Fibroblast of the conjunctiva (primary cell): ENCODE measurements at regions not wholly inside any gene's neighbourhood (a gene's known extent, or its start where the extent isn't known, plus 50 kb on each side); places are given as distances from the start of the nearest gene placed in this dataset.
A peak's percentile ranks its signal among the peaks of the same experiment; 100 is the strongest.

Source experiments
- DNase-seq: peaks from one replicate; pipeline ENCODE4 v3.0.0-alpha.2; 2010; ENCODE audit warnings: low read depth

DNA sequence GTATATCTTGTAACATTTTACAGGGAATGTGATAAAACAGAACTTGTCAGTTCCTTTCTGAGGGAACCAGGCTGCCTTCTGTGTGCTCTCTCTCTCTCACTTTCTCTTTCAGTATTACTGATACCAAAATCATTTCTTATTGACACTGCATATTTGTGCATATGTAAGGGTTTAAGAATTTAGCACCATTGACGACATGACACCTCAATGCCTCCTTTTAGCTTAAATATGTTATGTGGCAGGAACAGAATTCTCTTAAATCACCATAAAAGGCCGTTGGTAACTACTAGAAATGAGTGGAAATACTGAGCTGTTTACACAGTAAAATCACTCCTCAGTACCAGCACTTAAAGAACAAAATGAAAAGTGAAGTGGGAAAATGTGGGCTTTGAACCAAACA, 457.7 kb upstream of the SYT1 start:
- DNase-seq = no peak

DNA sequence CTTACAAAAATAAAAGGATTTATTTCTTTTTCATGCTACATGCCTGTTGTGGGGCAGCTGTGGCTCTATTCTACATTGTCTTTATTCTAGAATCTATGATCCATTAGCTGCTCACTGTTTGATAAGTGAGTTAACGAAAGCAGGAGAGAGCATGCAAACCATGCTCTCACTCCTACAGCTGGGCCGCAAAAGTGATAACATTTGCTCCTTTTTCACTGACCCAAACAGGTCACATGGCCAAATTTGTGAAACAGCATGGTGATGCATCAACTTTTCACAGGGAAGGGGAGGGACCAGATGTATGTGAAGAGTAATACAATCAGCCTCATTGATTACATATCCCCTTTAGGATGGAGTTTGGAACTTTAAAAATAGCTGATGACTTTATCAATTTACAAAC, 456.9 kb upstream of the SYT1 start:
- no peak for DNase-seq

DNA sequence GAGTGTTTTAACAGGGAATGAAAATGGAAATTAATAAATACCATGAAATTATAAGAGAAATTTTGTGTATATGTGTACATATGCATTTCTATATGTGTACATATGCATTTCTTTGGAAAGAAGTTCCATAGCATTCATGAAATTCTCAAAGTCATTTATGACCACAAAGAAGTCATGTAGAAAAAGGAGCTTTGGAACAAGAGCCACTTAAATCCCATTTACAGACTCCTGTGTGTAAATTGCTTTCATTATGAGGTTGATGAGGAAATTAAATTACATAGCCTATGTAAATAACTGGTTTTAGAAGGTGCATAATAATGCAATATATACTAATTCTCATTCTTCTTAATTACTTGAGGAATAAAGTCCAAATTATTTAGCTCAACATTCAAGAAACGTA, 450.5 kb upstream of the SYT1 start:
- no peak for DNase-seq

DNA sequence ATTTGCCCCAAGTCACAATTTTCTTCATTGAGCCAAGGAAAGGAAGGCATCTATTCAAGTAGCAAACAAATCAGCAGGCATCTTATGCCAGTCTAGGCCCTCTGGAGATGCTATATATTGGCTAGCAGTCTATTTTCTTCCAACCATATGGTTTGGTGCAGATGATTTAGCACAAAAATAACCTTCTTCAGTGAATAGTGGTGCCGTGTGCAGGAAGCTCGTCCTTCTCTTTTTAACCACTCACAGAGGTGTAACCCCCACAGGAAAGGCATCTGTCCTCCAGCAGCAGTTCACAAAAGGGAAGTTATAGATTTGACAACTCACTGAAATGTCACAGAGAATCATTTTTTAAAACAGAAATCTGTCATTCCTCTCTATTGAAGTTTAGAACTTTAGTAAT, 445.7 kb upstream of the SYT1 start:
- no peak for DNase-seq

DNA sequence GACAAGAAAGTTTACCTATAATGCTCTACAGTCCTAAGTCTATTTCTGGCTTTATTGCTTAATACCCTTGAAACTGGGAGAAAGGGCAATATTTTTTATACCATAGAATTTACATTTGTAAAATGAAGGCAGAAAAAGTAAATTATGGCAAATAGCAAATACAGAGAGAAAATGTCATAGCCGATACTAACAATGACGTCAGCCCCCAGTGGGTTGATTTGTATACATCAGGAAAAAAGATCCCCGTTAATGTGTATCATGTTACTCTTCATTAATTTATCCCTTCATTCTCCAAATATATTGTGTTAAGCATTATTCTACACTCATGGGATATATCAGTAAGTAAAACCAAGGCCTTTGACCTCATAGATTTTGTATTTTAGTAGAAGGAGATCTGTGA, 445.1 kb upstream of the SYT1 start:
- DNase-seq = no peak

DNA sequence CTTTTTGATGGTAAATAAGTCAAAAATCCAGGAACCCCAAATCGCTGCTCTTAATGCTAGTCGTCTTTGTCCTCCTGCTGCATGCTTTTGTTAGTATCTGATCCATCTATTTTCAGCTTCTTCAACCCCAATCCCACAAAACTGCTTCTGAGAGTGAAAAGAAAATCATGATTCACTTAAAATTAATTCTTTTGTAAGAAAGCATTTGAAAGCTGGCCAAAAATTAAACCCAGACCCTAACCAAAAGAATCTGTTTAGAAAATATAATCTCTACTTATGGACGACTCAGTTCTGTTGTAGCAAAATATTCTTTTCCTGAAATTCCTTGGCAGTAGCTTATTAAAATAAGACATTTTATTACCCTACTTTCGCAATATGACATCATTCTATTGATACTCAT, 443.6 kb upstream of the SYT1 start:
- DNase-seq = no peak

DNA sequence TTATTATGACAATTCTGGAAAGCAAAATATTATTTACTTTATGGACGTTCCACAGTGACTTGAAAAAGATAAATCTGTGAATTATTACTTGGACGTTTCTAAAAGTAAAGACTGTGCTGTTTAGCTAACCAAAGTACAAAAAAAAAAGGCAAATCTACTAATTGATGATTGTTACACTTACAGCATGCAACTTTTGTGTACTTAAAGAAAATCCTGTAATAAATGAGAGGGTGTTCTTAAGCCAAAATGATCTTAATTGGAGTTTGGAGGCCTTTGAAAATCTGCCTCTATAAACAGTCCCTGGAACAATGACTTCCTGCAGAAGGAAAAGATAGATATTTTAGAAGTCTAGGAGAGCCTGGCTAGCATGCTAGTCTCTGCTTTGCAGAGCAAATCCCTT, 434.0 kb upstream of the SYT1 start:
- DNase-seq = no peak

DNA sequence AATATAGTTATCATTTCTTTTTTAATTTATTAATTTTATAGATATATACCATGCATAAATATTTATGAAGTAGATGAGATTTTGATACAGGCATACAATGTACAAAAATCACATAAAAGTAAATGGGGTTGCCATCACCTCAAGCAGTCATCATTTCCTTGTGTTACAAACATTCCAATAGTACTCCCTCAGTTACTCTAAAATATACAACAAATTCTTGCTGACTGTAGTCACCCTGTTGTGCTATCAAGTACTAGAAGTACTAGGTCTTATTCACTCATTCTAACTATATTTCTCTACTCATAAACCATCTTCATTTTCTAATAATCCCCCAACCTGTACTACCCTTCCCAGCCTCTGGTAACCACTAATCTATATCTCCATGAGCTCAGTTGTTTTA, 432.6 kb upstream of the SYT1 start:
- DNase-seq = no peak

DNA sequence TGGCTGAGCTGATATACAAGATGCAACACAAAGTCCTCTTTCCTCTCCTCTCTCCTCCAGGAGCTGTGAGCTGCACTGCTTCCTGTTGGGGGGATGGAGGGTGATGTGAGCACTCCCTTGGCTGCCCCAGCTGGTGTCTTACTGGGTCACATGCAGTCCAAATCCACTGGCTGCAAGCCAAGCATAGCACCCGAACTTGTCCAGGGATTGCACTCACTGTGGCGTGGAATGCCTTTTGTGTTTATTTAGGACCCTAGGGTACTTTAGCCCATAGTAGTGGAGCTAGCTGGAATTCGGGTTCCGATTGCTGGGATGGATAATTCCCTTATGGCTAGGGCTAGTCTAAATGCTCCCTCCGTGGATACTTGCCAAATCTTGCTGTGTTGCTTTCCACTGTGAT, 424.9 kb upstream of the SYT1 start:
- no peak for DNase-seq

DNA sequence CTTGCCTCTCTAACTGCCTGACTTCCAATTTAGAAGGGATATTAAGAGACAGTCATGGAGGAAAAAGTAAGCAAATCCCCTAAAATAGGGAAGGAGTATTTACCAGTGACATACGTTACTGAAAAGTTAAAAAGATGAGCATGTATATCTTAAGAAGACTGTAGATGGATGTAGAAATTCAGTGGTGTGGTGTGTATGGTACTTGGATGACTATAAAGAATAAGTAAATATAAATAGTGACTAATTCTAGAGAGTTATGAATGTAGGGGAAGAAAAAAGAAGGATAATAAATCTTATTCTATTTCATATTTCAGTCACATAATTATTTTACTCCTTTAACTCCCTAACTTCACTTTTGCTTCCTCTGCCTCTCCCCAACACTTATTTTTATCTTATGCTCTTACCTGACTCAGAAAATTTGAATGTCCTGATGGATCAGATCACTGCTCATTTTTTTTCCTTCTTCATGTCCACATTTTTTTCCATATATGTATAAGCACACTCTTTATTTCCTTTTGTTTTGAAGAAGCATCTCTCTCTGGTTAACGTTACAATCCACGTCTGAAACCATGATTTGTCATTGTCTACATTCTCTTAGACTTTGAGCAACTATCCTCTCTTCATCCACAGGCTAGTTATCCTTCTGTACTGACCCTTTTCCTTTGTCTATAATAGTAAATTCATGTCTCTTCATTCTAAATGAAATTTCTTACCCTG, 422.7 kb upstream of the SYT1 start:
- DNase-seq = no peak

DNA sequence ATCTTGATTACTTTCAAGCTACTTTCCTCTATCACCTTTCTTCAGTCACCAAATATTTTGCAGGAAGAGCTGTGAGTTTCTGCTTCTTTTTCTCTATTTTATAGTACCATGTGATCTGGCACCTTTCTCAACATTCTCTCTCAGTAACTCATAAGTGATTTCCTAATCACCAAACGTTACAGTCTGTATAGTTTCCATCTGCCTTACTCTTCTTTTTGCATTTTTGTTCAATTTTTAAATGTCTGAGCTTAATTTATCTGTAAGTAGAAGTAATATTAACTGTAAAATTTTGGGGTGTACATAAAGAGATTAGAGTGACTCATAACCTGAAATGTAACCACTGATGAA, 422.1 kb upstream of the SYT1 start:
- peak; percentile 8 for DNase-seq

DNA sequence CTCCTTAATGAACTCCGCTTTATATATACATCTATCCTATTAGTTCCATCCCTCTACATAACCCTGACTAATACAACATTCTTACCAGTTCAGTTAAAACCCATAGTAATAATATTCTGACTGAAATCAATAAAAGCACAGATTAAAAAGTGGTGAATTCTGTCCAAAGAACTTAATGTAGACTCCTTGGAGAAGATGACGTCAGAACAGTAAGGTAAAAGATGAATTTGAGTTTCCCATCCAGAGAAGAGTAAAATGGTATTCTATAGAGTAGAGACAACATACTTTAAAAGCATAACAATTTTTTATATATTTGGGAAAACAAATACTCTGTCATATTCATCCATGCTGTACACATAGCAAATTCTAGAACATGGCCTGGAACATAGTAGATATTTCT, 418.0 kb upstream of the SYT1 start:
- DNase-seq = no peak

DNA sequence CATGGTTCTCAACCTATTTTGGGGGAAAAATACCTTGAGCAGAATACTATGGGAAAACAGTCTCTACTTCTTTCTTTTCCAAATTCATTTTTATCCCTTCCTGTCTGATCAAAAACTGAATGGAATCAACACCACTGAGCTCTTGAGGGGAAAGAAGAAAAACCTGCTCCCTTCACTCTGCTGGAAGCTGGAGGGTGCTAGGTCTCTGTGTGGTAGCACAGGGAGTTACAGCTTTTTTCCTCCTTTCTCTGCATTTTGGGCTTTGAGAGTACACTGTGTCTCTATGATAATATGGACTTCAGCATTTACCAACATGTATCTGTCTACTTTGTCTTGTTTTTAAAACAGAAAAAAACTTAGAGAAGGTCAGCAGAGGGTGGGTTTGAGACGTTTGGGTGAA, 417.2 kb upstream of the SYT1 start:
- DNase-seq = no peak

DNA sequence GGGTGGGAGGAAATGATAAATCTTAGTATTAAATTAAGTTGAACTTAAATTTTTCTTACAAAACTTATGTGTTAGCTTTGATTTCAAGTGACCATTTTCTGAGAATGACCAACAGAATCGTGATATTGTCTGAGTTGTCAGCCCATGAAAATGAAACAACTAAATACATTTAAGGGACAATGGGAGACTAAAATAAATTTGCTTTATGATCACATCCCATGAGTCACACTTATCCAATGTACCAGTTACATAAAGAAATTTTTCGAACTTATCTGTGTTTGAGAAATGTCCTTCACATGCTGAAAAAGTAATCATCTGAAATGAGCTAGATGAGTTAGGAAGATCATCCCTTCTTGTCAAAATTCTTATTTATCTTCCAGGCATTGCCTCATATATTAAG, 415.9 kb upstream of the SYT1 start:
- DNase-seq = no peak

DNA sequence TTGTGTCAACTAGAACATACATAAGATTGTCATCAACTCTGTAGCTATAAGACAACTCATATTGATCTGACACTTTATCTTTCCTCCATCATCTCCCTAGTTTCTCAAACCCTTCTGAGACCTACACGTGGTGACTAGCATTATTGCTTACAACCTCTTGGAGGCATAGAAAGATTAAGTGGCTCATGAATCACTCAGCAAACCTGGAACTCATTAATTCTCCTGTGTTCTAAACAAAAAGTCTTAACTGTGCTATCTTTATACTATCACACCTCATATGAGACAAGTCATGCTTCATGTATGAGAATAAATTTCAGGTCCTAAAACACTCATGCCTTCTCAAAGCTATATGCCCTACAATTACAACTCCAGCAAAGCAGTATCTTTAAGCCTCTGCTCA, 408.6 kb upstream of the SYT1 start:
- no peak for DNase-seq

DNA sequence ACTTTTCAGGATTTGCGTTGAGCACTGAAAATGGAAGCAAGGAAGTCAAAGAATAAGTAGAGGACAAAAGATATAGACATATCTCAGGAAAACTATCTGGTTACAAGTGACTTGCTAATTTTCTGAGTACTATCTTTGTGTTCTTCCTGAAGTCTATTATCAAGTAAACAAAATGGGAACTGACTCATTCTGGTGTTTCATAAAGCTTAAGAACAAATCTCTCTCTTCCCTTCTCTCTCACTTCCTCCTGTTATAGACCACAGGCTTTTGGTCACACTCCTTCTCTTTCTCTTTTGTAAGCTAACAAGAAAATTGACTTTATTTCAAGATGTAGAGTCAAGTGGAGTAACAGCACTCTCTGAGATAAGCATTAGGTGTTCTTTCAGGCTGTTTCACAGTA, 406.6 kb upstream of the SYT1 start:
- no peak for DNase-seq

DNA sequence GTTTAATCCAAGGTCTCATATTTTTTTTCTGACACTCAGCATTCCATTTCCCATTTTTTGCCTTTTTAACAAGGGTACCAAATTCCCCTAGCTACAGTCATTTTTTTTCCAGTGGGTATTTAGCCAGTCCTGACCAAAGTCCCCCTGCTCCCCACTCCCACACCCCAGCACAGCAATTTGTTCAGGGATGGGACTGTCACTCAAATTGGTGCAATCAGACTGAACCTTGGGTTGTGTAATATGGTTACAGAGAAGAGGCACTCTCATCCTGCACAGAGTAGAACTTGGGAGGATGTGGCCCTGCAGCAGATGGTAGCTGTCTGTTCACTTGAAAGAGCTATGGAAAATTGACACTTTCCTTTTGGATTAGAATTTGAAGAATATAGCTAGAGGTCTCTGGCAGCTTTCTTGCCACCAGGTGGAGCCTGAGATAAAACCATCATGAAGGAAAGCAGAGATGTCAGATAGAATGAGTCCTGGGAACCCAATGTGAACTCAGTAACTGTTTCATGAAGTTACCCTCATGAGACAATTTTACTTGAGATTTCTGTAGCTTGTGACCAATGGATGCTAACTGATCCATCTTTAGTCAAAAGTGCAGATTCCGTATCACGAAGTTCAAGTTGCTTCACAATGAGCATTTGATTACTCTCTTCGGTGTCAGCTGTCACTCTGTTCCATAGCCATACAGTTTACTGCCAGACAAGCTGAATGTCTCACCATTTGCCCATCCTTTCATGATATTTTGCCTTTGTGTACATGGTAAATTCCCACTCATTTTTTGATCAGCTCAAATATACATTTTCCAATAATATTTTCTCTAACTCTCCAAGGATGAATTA, 394.0 kb upstream of the SYT1 start:
- peak; percentile 23 for DNase-seq

DNA sequence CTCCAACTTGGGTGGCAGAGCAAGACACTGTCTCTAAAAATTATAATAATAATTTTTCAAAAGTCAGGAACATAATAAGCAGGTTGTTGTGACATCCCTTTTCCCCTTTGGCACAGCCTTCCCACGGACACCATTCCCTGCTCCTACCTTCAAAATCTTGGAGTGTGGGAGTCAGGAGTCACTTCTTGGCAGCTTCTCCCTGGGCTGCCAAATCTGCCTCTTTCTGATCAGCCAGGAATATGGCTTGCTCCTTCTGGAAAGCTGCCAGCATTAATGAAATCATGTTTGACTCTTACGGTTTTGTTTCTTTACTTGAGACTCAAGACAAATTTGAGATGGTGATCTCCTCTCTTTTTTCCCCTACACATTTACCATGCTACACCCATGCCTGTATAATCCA, 391.4 kb upstream of the SYT1 start:
- no peak for DNase-seq

DNA sequence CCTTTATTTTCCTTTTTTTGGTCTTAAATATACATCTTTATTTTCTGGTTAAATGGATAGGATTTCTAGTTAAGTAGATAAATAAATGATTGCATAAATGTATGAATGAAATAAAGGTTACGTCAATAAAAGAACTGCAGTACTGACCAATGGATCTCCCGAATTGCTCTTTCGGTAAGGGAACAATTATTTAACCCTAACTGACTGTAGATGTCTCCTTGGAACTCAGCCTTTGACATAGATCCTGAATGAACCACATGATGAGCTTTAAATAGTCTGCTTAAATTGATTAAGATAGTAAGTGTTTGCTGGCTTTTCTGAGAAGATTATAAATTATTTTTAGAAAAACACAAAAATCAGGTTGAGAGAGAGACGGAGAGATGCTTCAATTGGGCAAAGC, 391.0 kb upstream of the SYT1 start:
- DNase-seq = no peak

DNA sequence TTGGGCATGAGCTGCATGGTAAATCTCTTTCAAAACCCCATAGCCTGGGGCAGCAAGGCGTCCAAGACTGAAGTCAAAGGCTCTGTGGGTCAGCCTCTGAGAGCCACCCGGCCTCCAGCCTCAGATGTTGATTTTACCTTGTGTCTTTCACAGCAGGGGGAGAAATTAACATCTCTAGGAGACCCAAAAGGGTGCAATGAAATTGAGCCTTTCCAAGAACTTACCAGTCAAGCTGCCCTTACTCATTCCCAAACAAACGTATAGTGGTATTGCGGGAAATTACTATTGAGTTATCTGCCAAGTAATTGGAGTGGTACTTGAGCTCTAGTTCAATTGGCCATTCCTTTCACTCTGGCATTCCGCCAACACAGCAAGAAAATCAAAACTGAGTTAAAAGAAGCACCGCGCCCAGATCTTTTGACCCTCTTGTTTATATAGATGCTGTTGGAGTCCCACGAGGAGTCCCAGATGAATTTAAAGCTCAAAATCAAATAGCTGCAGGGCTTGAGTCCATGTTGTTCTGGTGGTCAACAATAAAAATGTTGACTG, 380.7 kb upstream of the SYT1 start:
- no peak for DNase-seq

DNA sequence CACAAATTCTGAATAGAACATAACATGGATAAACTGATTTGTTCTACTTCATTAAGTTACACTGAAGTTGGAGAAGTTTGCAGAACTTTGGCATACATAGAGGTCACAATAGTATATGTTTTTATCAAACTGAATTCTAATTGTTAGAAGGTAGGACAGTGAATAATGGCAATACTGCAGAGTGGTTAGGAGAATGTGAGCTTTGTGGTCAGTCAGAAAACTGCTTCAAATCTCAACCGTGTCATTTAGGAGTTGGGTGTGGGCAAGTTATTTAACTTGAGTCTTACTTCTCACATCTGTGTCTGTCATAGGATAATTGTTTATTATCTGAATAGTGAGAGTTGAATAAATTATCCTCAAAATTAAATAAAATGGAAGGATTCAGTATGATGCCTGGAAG, 374.6 kb upstream of the SYT1 start:
- no peak for DNase-seq

DNA sequence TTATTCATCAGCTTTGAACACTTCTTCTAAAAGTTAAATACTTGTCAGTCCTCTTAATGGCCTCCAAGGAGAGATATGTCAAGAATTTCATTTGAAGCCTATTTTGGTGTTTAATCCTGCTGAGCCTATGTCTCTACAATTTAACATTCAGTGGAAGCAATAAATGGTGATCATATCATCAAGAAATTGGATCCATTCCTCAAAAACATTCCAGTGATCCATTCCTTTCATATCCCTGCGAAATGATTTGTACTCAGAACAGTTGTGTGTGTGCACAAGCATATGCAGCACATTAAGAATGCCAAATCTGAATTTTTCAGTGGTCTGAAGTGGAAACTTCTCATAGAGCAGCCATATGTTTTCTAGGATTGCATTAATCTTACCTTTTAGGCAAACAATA, 373.7 kb upstream of the SYT1 start:
- no peak for DNase-seq

DNA sequence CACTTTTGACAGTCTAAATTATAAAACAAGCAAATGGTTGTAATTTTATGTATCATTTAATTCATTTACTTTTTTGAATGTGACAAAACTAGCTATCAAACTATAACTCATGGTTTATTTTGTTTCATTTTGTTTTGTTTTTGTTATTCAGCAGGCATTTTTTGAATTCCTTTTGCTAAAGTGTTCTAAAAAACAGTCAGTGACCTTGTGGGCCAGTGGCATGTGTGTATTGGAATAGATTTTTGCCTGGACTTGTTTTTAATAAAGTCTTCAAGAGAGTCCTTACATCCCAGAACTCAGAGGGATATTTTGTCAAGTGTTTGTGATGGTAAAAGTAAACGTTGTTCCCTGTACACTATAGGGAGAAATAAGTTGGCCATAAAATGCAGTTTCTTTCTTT, 369.7 kb upstream of the SYT1 start:
- DNase-seq = no peak

DNA sequence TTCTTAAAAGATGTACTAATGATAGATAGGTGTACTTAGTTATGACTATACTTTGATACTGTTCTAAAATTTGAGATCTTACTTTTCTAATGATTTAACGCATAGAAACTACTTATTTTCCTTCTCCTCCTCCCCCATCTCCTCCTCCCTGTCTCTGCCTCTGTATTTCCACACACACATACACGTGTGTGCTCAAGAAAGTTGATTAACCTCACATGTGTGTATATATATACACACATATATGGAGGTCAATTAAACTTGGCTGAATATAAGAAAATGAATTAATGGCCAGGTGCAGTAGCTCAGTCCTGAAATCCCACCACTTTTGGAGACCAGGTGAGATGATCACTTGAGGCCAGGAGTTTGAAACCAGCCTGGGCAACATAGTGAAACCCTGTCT, 362.7 kb upstream of the SYT1 start:
- no peak for DNase-seq
